HepG2 (cell line): ENCODE measurements at regions not wholly inside any gene's neighbourhood (a gene's known extent, or its start where the extent isn't known, plus 50 kb on each side); places are given as distances from the start of the nearest gene placed in this dataset.
A peak's percentile ranks its signal among the peaks of the same experiment; 100 is the strongest.

Experiments
- ATAC-seq: fragments of 200-7000 bp; cut with Tn5 transposase; 3 replicates; pipeline ENCODE4 v1.9.1; 2020; ENCODE audit warnings: mild to moderate bottlenecking, moderate library complexity
- BruUV-seq: library from RNA; stranded (reverse); fragments of 400-500 nt; replicated peaks from 2 replicates; lab custom pipeline; 2021; lab: Mats Ljungman, UMichigan
- CTCF ChIA-PET: fragments of 300-600 bp; formaldehyde crosslinking; extraction: SDS; loops from one replicate; lab custom pipeline; 2021; ENCODE audit warnings: low total read pairs, inconsistent platforms, low intra/inter-chr PET ratio; lab: Yijun Ruan, JAX
- POLR2A ChIA-PET: fragments of 350-600 bp; sonication (Branson Sonifier 250); formaldehyde crosslinking; loops from one replicate; lab custom pipeline; 2020; ENCODE audit warnings: antibody characterized with exemption, inconsistent platforms; lab: Yijun Ruan, JAX
- DNase-seq: peaks from one replicate; pipeline ENCODE4 v3.0.0-alpha.2; 2015; ENCODE audit warnings: low spot score
- FAIRE-seq: peaks from 3 replicates; lab custom pipeline; 2011; peaks lifted over from hg19 to GRCh38; lab: Jason Lieb, UNC
- H2AFZ ChIP-seq: one replicate; pipeline ENCODE4 v1.6.1; 2011; ENCODE audit warnings: low read length, inconsistent platforms
- H3K27ac ChIP-seq: fragments of 300-600 bp; 3 replicates; pipeline ENCODE4 v1.8.0; 2011; ENCODE audit warnings: mixed run types, mild to moderate bottlenecking, mixed read lengths, low read length, inconsistent platforms; ENCODE audit not compliant: insufficient read depth; ENCODE audit errors: extremely low read length
- H3K27me3 ChIP-seq, 2 experiments: fragments of 200-600 bp in 1 of 2; 2 replicates in 1 of 2; 3 replicates in 1 of 2; pipeline versions ENCODE4 v1.6.0 to v1.8.0; 2011; ENCODE audit warnings: low read length in 2 of 2, mild to moderate bottlenecking in 2 of 2, moderate library complexity in 2 of 2, inconsistent platforms in 1 of 2; ENCODE audit not compliant: insufficient read depth in 2 of 2, control insufficient read depth in 1 of 2
- H3K36me3 ChIP-seq, 2 experiments: fragments of 200-600 bp in 1 of 2; replicated peaks in 1 of 2; 2 replicates in 1 of 2; 3 replicates in 1 of 2; pipeline versions ENCODE4 v1.5.1 to v1.8.0; 2011; ENCODE audit warnings: low read length in 2 of 2, inconsistent platforms in 1 of 2; ENCODE audit not compliant: insufficient read depth in 2 of 2, control insufficient read depth in 1 of 2
- H3K4me1 ChIP-seq: 2 replicates; pipeline ENCODE4 v1.5.1; 2012; ENCODE audit warnings: low read length, inconsistent platforms; ENCODE audit not compliant: insufficient read depth
- H3K4me2 ChIP-seq: 2 replicates; pipeline ENCODE4 v1.6.0; 2011; ENCODE audit warnings: low read depth, low read length, inconsistent platforms
- H3K4me3 ChIP-seq, 3 experiments: fragments of 200-600 bp in 1 of 3; sonication (generic), shearing (Covaris generic) in 1 of 3; replicated peaks in 1 of 3; 2 replicates each; pipeline ENCODE4 v1.5.1; 2011 to 2016; ENCODE audit warnings: low read length in 3 of 3, inconsistent platforms in 2 of 3, low read depth in 2 of 3, mild to moderate bottlenecking in 2 of 3, control low read depth in 1 of 3, mixed read lengths in 1 of 3; ENCODE audit not compliant: insufficient read depth in 1 of 3
- H3K79me2 ChIP-seq: one replicate; pipeline ENCODE4 v1.6.1; 2011; ENCODE audit warnings: low read length, inconsistent platforms; ENCODE audit not compliant: insufficient read depth
- H3K9ac ChIP-seq: 2 replicates; pipeline ENCODE4 v1.6.0; 2011; ENCODE audit warnings: mild to moderate bottlenecking, low read depth, low read length, inconsistent platforms; ENCODE audit not compliant: insufficient read depth
- H3K9me3 ChIP-seq: 2 replicates; pipeline ENCODE4 v1.5.1; 2012; ENCODE audit warnings: mild to moderate bottlenecking, low read length
- H4K20me1 ChIP-seq: 2 replicates; pipeline ENCODE4 v1.6.0; 2011; ENCODE audit warnings: inconsistent platforms, mild to moderate bottlenecking, low read length, moderate library complexity; ENCODE audit not compliant: insufficient read depth
- ATM ChIP-seq: fragments of 450-650 bp; IDR thresholded peaks from 2 replicates; pipeline ENCODE4 v1.7.1; 2017; ENCODE audit warnings: mild to moderate bottlenecking, borderline replicate concordance
- BATF2 ChIP-seq: sonication (generic); formaldehyde crosslinking; IDR thresholded peaks from 2 replicates; pipeline ENCODE4 v1.8.0; 2022; ENCODE audit warnings: mild to moderate bottlenecking, missing genetic modification reagents, moderate library complexity
- DR1 ChIP-seq: sonication (generic); formaldehyde crosslinking; IDR thresholded peaks from 2 replicates; pipeline ENCODE4 v1.8.0; 2021; ENCODE audit warnings: mild to moderate bottlenecking, missing genetic modification reagents, inconsistent platforms
- GATAD1 ChIP-seq: IDR thresholded peaks from 2 replicates; pipeline ENCODE4 v1.6.1; 2016; ENCODE audit warnings: missing genetic modification reagents, missing compliant biosample characterization
- GTF2F1 ChIP-seq: fragments of 150-350 bp; IDR thresholded peaks from 2 replicates; pipeline ENCODE4 v1.6.1; 2014; ENCODE audit warnings: low read length
- MAFF ChIP-seq: IDR thresholded peaks from 2 replicates; pipeline ENCODE4 v1.6.1; 2011; ENCODE audit warnings: low read depth, low read length, improper control_type of control experiment
- MAFK ChIP-seq, 2 experiments: IDR thresholded peaks in 1 of 2; conservative IDR thresholded peaks in 1 of 2; 2 replicates each; pipeline ENCODE4 v1.6.1; 2011; ENCODE audit warnings: improper control_type of control experiment in 2 of 2, low read length in 2 of 2
- POLR2A ChIP-seq, 2 experiments: IDR thresholded peaks; 2 replicates each; pipeline ENCODE4 v1.6.1; 2011; ENCODE audit warnings: low read depth in 2 of 2, low read length in 2 of 2, mild to moderate bottlenecking in 1 of 2, moderate library complexity in 1 of 2; ENCODE audit not compliant: insufficient read depth in 1 of 2
- SP140L ChIP-seq: sonication (generic); formaldehyde crosslinking; IDR thresholded peaks from 2 replicates; pipeline ENCODE4 v1.4.0; 2020; ENCODE audit warnings: missing genetic modification reagents, borderline replicate concordance
- TFDP1 ChIP-seq: IDR thresholded peaks from 2 replicates; pipeline ENCODE4 v1.6.1; 2016; ENCODE audit warnings: missing compliant biosample characterization, missing genetic modification reagents, borderline replicate concordance
- ZFP91 ChIP-seq: sonication (generic); formaldehyde crosslinking; IDR thresholded peaks from 2 replicates; pipeline ENCODE4 v1.9.0; 2022; ENCODE audit warnings: missing genetic modification reagents, mild to moderate bottlenecking, borderline replicate concordance
- ZNF430 ChIP-seq: sonication (generic); formaldehyde crosslinking; IDR thresholded peaks from 2 replicates; pipeline ENCODE4 v1.9.0; 2021; ENCODE audit warnings: mild to moderate bottlenecking, missing genetic modification reagents
- ZNF496 ChIP-seq: sonication (generic); formaldehyde crosslinking; IDR thresholded peaks from 2 replicates; pipeline ENCODE4 v1.8.1; 2023; ENCODE audit warnings: mild to moderate bottlenecking, moderate library complexity, missing genetic modification reagents; ENCODE audit not compliant: insufficient replicate concordance
- ZNF570 ChIP-seq: sonication (generic); formaldehyde crosslinking; IDR thresholded peaks from 2 replicates; pipeline ENCODE4 v1.4.0; 2020; ENCODE audit warnings: mild to moderate bottlenecking, missing genetic modification reagents, borderline replicate concordance
- WGBS: methylation state at CpG from one replicate; pipeline ENCODE4 v1.1.6; 2017; ENCODE audit warnings: low lambda C conversion rate; 5-methylcytosine and 5-hydroxymethylcytosine counted together
- in situ Hi-C: cut with HindIII; loops from 2 replicates; pipeline ENCODE4 v1.10.0; 2017; ENCODE audit warnings: low pct_unique_long_range_greater_than_20kb; ENCODE audit not compliant: extremely low pct_ligation_motif_present
- intact Hi-C: fragments of 100-400 bp; cut with micrococcal nuclease; formaldehyde crosslinking; loops from one replicate; pipeline ENCODE4 v1.10.0; 2022; ENCODE audit not compliant: unreplicated experiment

GRCh38 chr3:190984502-190985244 lies 122.2 kb upstream of the GMNC start:
- Histone ChIP-seq H3K4me2 (no peak overlapping the region), H3K79me2 (no peaks in the 10 kb centered on the region), H3K9me3 (peaks cover 22% of the 10 kb centered on the region; the same call in 1 of the 2 replicates), H3K4me1 (no peaks in the 10 kb centered on the region), H4K20me1 (no peaks in the 10 kb centered on the region), H2AFZ (no peak overlapping the region), H3K36me3 (no peaks in the 10 kb centered on the region), H3K27me3 (no peaks in the 10 kb centered on the region), H3K4me3 (no peak overlapping the region), H3K27ac (no peak overlapping the region), H3K9ac (no peak overlapping the region)
- DNase-seq (no peak), ATAC-seq (no peak), FAIRE-seq (no peak)
- peak; percentile 31 to 85; a peak in 2 of 4 replicates for TF ChIP-seq MAFK (conservative IDR thresholded peaks at IDR 0.05 in 1 of 2, IDR thresholded peaks at IDR 0.05 in 1 of 2; ENCODE audit: low read length in 2 of 2)
- no peak for TF ChIP-seq GATAD1 (CRISPR knock-in tag)
- TF ChIP-seq SP140L = no peak
- TF ChIP-seq MAFF = peak; percentile 74
- no peak for TF ChIP-seq GTF2F1
- intact Hi-C loops = no loop called here
- BruUV-seq = no TSS peak
- ChIA-PET POLR2A (no interaction called here), CTCF (no interaction called here)
- 17% methylated on average over 4 of the region's 4 CpGs for WGBS
- in situ Hi-C loops = no loop called here

GRCh38 chr3:190983875-190984274 lies 121.4 kb upstream of the GMNC start:
- no peak for FAIRE-seq
- intact Hi-C loops = no loop called here
- H3K27me3 ChIP-seq = no peaks in the 10 kb centered on the region
- ChIA-PET CTCF (no interaction called here), POLR2A (no interaction called here)
- WGBS = 0% methylated on average over 1 of the region's 1 CpG
- no peak overlapping the region for H2AFZ ChIP-seq
- peaks cover 17% of the 10 kb centered on the region; the same call in 1 of the 2 replicates for H3K9me3 ChIP-seq
- no peaks in the 10 kb centered on the region for H3K4me1 ChIP-seq
- no peak for ATAC-seq
- H3K9ac ChIP-seq = no peak overlapping the region
- no peak overlapping the region for H3K4me3 ChIP-seq
- no peak overlapping the region for H3K4me2 ChIP-seq
- no peak overlapping the region for H3K27ac ChIP-seq
- DNase-seq = no peak
- no TSS peak for BruUV-seq
- in situ Hi-C loops = no loop called here
- H3K36me3 ChIP-seq = no peaks in the 10 kb centered on the region
- no peaks in the 10 kb centered on the region for H4K20me1 ChIP-seq
- no peaks in the 10 kb centered on the region for H3K79me2 ChIP-seq
- TF ChIP-seq ZNF570 (CRISPR knock-in tag) = no peak
- no peak for TF ChIP-seq ATM
- no peak for TF ChIP-seq ZNF496 (CRISPR knock-in tag)
- TF ChIP-seq ZNF430 (CRISPR knock-in tag) = no peak
- no peak for TF ChIP-seq ZFP91 (CRISPR knock-in tag)
- no peak for TF ChIP-seq BATF2 (CRISPR knock-in tag)
- no peak for TF ChIP-seq DR1 (CRISPR knock-in tag)
- no peak for TF ChIP-seq POLR2A (IDR thresholded peaks at IDR 0.05; ENCODE audit: insufficient read depth in 1 of 2, low read depth in 2 of 2, low read length in 2 of 2)
- TF ChIP-seq TFDP1 (CRISPR knock-in tag) = no peak
